GM21825 (cell line): ENCODE measurements at regions not wholly inside any gene's neighbourhood (a gene's known extent, or its start where the extent isn't known, plus 50 kb on each side); places are given as distances from the start of the nearest gene placed in this dataset.
"Not testable (repeated sequence)": the region's sequence is repeated elsewhere in the genome, so short reads cannot be mapped to it uniquely, and the experiment has no call there.

ENCODE experiments used
- ATAC-seq: cut with Tn5 transposase; IDR thresholded peaks from one replicate; pipeline ENCODE4 v1.9.1; 2021; ENCODE audit warnings: mild to moderate bottlenecking, moderate library complexity; ENCODE audit not compliant: unreplicated experiment

DNA sequence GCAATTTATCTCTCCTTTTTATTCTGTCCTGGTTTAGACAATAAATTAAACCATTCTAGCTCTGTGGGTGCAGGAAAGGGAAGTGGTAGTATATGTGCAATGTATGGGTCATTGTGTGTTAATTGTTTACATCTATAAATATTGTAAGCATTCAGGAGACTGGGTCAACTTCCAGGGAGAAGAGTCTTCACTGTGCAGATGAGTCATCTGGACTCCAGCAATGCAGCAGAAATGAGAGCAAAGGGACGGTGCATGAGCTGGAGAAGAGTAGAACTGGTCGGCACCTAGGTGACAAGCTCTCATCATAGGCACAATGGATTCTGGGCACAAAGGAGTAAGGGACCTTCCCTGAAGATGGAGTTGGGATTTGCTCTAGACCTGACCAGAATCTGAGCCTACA is 211.1 kb upstream of the DAAM1 start:
- no peak for ATAC-seq

DNA sequence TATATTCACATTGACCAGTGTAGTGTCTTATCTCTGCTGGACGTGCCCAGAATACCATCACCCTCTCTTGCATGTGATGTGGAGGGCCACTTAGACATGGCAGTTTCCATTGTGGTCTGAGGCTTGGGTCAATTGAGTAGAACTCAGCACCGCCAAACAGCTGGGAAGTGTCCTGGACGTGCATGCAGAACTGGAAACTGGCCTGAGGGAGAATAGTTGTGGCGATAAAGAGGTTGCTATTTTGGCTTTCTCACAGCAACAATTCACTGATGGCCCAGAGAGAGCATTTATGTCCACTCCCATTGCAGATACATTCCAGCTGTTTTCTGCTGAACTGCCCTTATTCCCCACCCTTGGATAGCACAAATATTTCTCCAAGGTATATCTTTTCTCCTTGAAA is 210.1 kb upstream of the DAAM1 start:
- ATAC-seq: no peak

DNA sequence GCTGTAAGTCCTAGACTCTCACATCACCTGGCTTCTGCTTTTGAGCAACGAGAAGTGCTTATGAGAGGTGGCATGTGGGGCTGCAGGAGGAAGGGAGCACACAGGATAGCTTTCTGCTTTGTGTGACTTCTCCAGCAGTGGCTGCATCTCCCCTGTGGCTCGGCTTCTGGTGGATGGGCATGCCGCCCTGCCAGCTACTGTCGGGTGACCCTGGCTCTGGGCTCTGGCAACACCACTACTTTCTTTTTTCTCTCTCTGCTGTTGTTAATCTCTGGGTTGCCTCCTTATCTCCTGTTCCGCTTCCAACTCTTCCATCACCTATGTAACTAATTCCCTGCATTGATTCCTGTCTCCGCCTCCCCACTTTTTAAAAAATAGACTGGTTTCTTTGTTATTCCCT is 209.1 kb upstream of the DAAM1 start:
- no peak for ATAC-seq

DNA sequence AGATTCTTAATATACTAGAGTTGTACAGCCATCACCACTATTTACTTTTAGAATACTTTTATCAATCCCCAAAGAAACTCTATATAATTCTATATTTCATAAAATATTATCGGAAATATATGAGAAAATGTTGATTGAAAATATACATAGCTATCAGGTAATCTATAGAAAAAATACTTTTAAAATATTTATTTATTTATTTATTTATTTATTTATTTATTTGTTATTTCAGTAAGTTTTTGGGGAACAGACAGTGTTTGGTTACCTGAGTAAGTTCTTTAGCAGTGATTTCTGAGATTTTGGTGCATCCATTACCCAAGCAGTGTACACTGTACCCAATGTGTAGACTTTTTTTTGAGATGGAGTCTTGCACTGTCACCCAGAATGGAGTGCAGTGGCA is 206.6 kb upstream of the DAAM1 start:
- no peak for ATAC-seq

DNA sequence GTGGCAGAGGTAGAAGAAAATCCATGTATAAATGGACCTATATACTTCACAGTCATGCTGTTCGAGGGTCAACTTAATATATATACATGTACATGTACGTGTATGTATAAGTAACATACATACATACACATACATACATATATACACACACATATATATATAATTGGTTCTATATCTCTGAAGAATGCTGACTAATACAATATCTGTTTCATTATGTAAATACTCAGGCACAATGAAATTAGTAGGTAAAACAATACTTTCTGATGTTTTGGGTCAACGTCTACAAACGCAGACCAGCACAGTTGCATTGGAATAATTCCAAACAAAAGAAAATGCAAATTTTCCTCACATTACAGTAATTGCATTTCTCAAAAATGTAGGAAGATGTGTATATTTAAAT is 202.7 kb upstream of the DAAM1 start:
- no peak for ATAC-seq

DNA sequence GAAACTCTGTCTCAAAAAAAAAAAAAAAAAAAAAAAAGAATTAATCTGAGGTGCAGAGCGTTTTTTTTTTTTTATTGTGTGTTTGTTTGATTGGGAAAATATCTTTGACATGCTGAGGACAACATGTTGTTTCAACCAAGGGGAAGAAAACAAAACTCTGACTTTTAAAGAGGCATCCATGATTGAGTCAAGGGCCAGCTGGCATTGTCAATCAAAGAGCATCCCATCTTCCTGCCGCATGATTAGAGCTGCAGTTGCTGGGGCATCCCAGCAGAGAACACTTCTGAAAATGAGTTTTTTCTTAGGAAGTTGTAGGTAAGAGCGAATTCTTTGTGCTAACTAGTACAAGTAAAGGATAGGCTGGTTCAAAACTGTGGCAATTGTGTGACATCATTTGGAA is 200.9 kb upstream of the DAAM1 start:
- ATAC-seq: no peak

DNA sequence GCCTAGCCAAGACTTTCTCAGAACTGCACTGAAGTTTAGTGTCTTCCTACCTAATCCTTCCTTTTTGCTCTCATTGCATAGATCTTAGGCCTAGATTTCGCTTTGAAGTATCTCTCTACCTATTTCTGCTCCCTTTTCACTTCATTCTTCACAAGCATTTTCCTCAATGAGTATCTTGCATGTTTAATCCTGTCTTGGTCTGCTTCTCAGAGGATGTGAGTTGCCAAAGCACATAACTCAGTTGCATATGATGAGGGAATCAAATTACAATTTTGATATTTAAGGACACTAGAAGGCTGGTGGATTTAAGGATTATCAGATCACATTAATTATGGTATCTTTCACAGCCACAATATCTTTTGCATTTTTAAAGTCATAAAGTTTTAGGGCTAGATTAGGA is 195.5 kb upstream of the DAAM1 start:
- no peak for ATAC-seq

DNA sequence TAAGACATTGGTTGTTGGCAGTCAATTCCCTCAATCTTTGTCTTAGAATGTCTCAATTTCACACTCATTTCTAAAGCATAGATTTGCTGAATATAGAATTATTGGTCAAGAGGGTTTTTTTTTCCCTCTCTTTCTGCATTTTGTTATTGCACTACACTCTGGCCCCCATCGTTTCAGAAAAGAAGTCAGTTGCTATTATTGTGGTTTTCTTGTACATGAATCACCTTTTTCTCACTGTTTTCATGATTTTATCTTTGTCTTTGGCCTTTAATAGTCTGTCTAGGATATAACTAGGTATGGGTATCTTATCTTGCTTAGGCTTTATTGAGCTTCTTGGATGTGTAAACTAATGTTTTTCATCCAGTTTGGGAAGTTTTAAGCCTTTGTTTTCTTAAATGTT is 194.3 kb upstream of the DAAM1 start:
- ATAC-seq: no peak

DNA sequence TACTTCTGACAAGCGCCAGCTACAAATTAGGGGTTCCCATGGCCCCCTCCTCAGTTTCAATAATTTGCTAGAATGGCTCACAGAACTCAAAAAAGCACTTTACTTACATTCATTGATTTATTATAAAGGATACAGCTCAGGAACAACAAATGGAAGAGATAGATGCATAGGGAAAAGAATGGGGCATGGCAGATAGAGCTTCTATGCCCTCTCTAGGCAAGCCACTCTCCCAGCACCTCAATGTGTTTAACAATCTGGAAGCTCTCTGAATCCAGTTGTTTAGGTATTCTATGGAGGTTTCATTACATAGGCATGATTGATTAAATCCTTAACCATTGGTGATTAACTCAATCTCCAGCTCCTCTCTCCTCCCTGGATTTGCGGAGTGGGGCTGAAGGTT is 184.5 kb upstream of the DAAM1 start:
- ATAC-seq: no peak

DNA sequence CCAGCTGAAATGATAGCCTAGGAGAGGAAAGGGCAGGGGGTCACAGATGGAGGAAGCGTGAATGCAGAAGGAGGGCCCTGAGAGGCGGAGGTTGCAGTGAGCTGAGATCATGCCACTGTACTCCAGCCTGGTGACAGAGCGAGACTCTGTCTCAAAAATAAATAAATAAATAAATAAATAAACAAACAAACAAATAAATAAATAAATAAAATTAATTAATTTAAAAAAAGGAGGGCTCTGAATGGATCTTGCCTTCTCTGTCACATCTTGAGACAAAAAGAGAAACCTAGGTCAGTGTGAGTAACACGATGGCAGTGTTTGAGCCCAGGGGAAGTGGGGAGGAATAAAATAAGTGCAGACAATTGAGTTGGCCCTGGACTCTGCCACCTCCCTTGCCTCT is 182.3 kb upstream of the DAAM1 start:
- ATAC-seq: not testable (repeated sequence)

DNA sequence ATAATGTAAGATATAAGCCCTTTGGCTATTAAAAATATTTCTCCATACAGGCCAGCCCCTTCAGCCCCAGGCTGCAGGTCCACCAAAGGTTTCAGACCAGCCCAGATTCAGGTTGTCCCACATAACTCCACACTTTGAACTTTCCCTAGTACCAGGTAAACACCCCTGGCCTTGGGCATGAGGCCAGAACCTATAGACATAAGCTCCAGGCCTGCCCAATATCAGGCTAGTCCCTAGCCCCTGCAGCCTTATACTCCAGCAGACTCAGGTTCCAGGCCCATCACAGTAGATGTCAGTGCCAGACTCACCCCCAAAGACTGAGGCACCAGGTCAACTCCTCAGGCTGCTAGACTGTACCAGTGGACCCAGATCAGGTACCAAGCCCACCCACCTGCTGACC is 178.5 kb upstream of the DAAM1 start:
- ATAC-seq: no peak

DNA sequence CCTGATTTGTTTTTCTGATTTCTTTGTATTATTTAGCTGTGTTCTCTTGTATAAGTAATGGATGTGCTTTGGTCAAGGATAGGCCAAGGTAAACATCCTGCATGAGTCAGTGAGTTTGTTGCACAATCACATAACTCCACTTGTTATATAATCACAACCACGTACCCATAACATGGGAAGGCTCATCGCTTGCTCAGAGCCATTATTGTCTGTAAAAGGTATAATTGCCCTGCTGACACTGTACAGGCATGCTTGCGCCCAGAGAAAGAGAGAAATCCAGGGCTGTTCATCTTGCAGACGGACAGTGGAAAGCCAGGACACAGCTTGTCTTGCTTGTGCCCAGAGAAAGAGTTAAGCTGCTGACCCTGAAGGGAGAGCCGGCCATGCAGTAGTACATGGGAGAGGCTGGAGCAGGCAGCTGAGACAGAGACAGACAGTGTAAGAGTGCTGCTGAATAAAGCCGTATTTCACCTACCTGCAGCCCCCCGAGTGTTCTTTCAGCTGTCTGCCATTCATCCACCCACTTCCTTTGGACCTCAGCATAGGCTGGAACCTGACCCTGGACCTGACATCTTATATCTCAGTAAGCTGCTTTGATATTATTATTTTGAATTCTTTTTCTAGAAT is 174.7 kb upstream of the DAAM1 start:
- ATAC-seq: no peak

DNA sequence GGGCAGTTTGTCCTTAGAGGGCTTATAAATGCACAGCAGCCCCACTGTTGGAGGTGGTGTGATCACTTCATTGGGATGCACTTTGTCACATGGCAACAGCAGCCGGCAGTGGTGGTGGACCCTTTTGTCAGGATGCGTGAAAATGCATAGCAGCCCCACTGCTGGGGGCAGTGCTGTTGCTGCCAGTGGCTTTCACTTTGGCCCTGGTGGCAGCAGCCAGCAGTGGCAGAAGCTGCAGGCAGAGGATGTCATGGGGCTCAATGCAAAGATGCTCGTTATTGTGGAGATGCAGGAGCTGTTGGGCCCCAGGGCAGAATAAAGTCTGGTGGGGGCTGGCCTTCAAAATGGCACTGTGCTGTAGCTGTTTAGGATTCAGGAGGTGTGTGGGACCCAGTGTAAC is 173.0 kb upstream of the DAAM1 start:
- no peak for ATAC-seq

DNA sequence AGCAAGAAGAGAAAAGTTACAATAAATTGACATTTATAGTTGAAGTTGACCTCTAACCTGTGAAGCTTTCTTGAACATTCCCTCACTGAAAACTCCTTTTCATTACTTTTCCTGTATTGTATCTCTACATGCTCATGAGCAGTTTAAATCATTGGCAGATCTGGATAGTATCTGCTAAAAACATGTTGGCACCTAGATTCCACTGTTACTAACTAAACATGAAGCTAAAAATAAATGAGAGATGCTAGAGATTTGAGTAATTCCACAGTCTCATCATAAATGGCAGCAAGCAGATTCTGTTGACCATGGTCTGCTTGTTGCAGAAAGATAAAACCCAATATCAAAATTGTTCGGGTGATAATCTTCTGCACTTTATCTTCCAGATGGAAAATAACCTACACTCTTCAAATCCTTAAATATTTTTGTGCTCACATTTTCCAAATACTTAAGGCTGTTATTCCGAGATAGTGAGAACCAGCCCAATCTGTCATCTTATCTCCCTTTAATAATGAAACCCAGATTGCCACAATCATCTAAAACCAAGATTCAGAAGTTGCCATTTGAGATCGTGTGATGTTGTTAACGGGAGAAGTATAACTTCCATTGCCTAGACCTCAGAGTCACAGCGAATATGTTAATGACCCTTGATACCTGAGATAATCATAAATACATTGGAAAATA is 171.0 kb upstream of the DAAM1 start:
- no peak for ATAC-seq

DNA sequence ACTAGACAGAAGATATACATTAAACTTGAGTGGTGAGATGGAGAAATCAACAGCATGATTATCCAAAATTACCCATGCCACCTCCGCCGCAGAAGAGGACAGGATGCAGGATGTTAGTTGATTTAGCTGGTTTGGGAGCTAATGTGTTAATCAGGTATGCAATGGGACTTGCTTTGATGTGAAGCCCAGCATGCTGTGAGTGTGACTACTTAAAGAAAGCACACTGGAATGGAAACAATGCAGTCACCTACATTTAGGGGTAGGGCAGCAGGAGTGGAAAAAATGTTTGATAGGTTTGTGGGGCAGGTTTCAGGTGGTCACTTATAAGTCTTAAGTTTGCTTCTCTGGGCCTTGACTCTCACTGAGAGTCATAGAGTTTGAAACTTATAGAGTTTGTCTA is 170.0 kb upstream of the DAAM1 start:
- ATAC-seq: no peak

DNA sequence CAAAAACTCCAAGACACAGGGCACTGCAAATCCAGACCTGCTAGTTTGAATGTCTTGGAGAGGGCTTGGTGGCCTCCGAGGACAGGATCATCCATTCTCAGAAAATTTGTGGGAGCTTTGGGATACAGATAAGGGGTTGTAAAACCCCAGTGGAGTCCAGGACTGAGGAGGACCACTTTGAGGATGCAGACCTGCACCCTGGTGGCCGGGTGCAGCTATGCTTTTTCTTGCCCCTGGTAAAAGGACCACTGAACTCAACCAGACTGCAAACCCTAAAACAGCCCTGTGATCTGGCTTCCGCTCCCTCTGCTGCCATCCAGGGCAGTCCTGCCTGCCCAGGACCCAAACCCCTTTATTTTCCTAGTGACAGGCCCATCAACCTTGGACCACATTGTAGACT is 169.5 kb upstream of the DAAM1 start:
- no peak for ATAC-seq

DNA sequence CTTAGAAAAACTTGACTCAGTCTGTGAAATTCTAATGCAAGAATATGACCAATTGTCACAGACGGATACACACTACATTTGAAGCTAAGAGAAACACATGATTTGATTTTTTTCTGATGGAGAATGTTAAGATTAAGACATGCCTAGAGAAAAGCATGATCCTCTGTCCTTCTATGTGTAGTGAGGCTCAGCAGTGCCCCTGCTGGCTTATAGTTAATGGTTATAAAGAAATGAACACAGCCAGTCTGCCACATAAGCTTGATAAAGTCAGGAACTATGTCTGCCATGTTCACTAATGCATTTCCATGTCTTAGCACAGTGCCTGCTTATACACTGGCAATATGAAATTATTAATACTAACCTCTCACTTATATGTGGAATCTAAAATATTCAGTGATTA is 168.1 kb upstream of the DAAM1 start:
- ATAC-seq: no peak

DNA sequence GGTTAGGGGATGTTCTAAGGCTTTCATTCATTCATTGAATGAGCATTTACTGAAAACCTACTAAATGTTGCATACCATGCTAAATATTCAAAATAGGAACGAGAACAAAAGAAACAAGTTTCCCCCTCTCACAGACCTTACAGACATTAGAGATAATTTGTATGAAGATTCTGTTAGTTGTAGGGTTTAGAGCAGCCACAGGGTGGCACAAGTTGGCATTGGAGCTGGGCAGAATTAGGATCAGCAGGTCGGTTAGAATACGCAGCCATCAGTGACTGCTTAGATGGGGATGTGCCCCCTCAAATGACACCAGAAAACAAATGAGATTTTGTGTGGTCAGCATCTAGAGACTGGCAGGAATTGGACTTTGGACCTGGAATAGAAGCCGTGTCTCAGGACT is 166.3 kb upstream of the DAAM1 start:
- ATAC-seq: no peak

DNA sequence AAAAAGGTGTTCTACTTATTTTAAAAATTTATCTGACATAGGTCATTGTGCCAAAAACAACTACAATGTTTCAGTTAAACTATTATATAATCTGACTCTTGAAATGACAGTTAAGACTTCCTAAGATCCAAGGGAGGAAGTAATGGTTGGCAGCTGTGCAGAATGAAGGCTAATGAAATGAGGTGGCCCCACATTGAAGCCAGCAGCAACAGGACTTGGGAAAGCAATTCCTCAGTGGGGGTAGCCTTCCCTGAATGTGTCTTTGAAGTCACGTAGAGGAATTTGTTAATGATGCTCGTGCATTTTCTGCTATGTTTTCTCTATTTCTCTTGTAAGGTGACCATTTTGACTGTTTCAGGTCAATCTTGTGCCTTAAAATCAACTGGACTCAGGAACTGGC is 162.4 kb upstream of the DAAM1 start:
- no peak for ATAC-seq

DNA sequence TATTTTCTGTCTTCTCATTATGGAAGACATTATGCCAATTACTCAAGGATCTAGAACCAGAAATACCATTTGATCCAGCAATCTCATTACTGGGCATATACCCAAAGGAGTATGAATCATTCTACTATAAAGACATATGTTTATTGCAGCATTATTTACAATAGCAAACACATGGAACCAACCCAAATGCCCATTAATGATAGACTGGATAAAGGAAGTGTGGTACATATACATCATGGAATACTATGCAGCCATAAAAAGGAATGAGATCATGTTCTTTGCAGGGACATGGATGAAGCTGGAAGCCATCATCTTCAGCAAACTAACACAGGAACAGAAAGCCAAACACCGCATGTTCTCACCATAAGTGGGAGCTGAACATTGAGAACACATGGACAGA is 161.8 kb upstream of the DAAM1 start:
- not testable (repeated sequence) for ATAC-seq

DNA sequence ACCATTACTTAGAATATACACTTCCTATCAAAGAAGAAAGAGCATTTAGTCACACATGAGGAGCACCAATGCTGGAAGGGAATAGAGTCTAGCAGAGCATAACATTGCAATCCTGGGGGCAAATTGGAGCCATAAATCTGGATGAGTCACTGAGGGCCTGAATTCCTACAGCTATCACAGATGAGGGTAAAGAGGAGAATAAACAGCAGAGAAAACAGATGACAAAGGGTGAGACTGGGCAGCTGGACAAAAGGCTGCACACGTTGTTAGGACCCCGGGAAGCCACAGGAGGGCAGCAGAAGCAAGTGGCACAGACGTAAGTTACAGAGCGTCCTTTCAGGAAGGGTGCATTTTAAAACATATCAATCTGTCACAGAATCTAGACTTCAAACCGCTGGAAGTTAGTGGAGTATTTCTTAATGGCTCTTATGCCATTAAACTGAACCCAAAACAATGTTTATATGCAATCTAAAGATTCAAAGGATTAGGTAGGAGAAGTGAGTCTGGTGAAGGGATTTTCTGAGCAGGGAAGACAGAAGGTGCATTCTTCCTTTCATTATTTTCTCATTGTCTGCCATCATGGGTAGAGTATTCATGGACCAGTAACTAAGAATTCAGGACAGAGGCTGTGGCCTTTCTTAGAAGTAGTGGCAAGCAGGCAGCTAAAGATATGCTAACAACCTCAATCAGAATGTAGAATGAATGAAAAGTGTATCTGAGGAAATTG is 159.8 kb upstream of the DAAM1 start:
- ATAC-seq: peak; percentile 92

DNA sequence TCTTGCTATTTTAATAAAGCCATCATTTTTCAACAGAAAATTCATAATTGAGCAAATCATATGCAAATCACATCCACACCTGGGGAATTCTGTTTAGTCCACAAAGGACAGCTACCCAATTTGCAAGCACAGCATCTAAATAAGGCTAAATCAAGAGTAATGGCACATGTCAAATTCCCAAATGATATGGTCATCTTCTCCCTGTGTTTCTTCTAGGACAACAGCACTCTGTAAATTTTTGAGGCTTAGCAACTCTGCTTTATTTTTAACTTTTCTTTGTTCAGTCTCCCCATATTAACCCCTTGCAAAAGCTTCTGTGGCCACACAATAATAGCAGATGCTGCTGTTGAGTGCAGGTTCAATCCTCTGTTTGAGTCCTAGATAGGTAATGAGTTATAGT is 155.6 kb upstream of the DAAM1 start:
- no peak for ATAC-seq
